ENCODE measurements at regions not wholly inside any gene's neighbourhood (a gene's known extent, or its start where the extent isn't known, plus 50 kb on each side); places are given as distances from the start of the nearest gene placed in this dataset.

GRCh38 chr5:13552361-13552760 is 392.1 kb downstream of the DNAH5 start:
- TF ChIP-seq CTCF (IDR thresholded peaks at IDR 0.05): no peak
- TF ChIP-seq POLR2AphosphoS5 (IDR thresholded peaks at IDR 0.05): no peak
- TF ChIP-seq POLR2A (IDR thresholded peaks at IDR 0.05): no peak
